HCT116 (cell line): ENCODE measurements at regions not wholly inside any gene's neighbourhood (a gene's known extent, or its start where the extent isn't known, plus 50 kb on each side); places are given as distances from the start of the nearest gene placed in this dataset.

Experiments used
- ATAC-seq: fragments of 200-7000 bp; cut with Tn5 transposase; 2 replicates; pipeline ENCODE4 v1.9.1; 2020; ENCODE audit warnings: mild to moderate bottlenecking, moderate library complexity
- BruUV-seq: library from RNA; stranded (reverse); fragments of 400-500 nt; replicated peaks from 2 replicates; lab custom pipeline; 2021; lab: Mats Ljungman, UMichigan
- CTCF ChIA-PET: fragments of 300-600 bp; sonication (Branson Sonifier 250); formaldehyde crosslinking; loops from one replicate; lab custom pipeline; 2021; ENCODE audit warnings: antibody characterized with exemption; lab: Charles Lee
- POLR2A ChIA-PET: fragments of 300-600, 350-600 bp; sonication (Branson Sonifier 250); formaldehyde crosslinking; loops from one replicate; lab custom pipeline; 2021; ENCODE audit warnings: antibody characterized with exemption; lab: Charles Lee
- RAD21 ChIA-PET, 2 experiments: fragments of 300-600 bp; sonication (Branson Sonifier 250); formaldehyde crosslinking; loops; one replicate each; lab custom pipeline; 2023; ENCODE audit warnings: low total read pairs in 2 of 2; ENCODE audit not compliant: uncharacterized antibody in 2 of 2, unreplicated experiment in 2 of 2, low non-redundant PET in 1 of 2; lab: Charles Lee
- DNase-seq: peaks from one replicate; pipeline ENCODE4 v3.0.0-alpha.2; 2010; ENCODE audit warnings: low read depth, low spot score
- H2AFZ ChIP-seq: fragments of 200-600 bp; shearing (Covaris generic), sonication (generic); 2 replicates; pipeline ENCODE4 v1.6.1; 2017; ENCODE audit warnings: low read depth, mixed run types, mixed read lengths, antibody characterized with exemption, low read length; ENCODE audit not compliant: poor library complexity, severe bottlenecking
- H3K27ac ChIP-seq: 2 replicates; pipeline ENCODE4 v1.5.1; 2012; ENCODE audit warnings: low read depth, low read length
- H3K27me3 ChIP-seq: fragments of 200-600 bp; sonication (generic); 2 replicates; pipeline ENCODE4 v1.6.1; 2016; ENCODE audit warnings: mixed run types, low read length, mixed read lengths; ENCODE audit not compliant: insufficient read depth
- H3K36me3 ChIP-seq, 2 experiments: fragments of 200-500 bp in 1 of 2; fragments of 200-600 bp in 1 of 2; sonication (Bioruptor generic) in 1 of 2; sonication (generic) in 1 of 2; 2 replicates each; pipeline versions ENCODE4 v1.5.1 to v1.6.1; 2014 to 2016; ENCODE audit warnings: low read length in 2 of 2, inconsistent platforms in 1 of 2, mixed read lengths in 1 of 2, mixed run types in 1 of 2; ENCODE audit not compliant: insufficient read depth in 2 of 2, control insufficient read depth in 1 of 2
- H3K4me1 ChIP-seq, 2 experiments: fragments of 200-600 bp in 1 of 2; sonication (generic) in 1 of 2; 2 replicates each; pipeline versions ENCODE4 v1.5.1 to v1.6.1; 2012 to 2017; ENCODE audit warnings: low read length in 2 of 2, inconsistent platforms in 1 of 2, mild to moderate bottlenecking in 1 of 2, mixed read lengths in 1 of 2, mixed run types in 1 of 2, moderate library complexity in 1 of 2; ENCODE audit not compliant: insufficient read depth in 2 of 2, control insufficient read depth in 1 of 2
- H3K4me2 ChIP-seq: fragments of 200-600 bp; sonication (generic); 2 replicates; pipeline ENCODE4 v1.6.1; 2017; ENCODE audit warnings: mixed run types, low read length, mixed read lengths
- H3K4me3 ChIP-seq, 2 experiments: fragments of 200-600 bp in 1 of 2; sonication (generic) in 1 of 2; replicated peaks in 1 of 2; 2 replicates each; pipeline ENCODE4 v1.5.1; 2011 to 2016; ENCODE audit warnings: low read length in 2 of 2, control low read depth in 1 of 2, low read depth in 1 of 2, mild to moderate bottlenecking in 1 of 2, mixed read lengths in 1 of 2, mixed run types in 1 of 2
- H3K79me2 ChIP-seq: fragments of 200-600 bp; sonication (generic); 2 replicates; pipeline ENCODE4 v1.6.1; 2017; ENCODE audit warnings: mild to moderate bottlenecking, mixed run types, low read length, moderate library complexity, mixed read lengths; ENCODE audit not compliant: insufficient read depth
- H3K9ac ChIP-seq: fragments of 200-600 bp; sonication (generic); 2 replicates; pipeline ENCODE4 v1.6.1; 2016; ENCODE audit warnings: low read length, mixed read lengths
- H3K9me2 ChIP-seq: fragments of 200-600 bp; sonication (generic), shearing (Covaris generic); 2 replicates; pipeline ENCODE4 v1.6.1; 2017; ENCODE audit warnings: mixed run types, mild to moderate bottlenecking, moderate library complexity; ENCODE audit not compliant: insufficient read depth
- H3K9me3 ChIP-seq, 2 experiments: fragments of 200-500 bp in 1 of 2; fragments of 200-600 bp in 1 of 2; sonication (Bioruptor generic) in 1 of 2; sonication (generic) in 1 of 2; 2 replicates each; pipeline ENCODE4 v1.6.1; 2014 to 2017; ENCODE audit warnings: low read length in 2 of 2, mixed read lengths in 2 of 2, inconsistent platforms in 1 of 2, low read depth in 1 of 2, mild to moderate bottlenecking in 1 of 2, mixed run types in 1 of 2, moderate library complexity in 1 of 2; ENCODE audit not compliant: control insufficient read depth in 1 of 2, insufficient read depth in 1 of 2
- H4K20me1 ChIP-seq: fragments of 200-600 bp; sonication (generic), shearing (Covaris generic); 2 replicates; pipeline ENCODE4 v1.6.1; 2017; ENCODE audit warnings: mixed run types, mild to moderate bottlenecking, moderate library complexity; ENCODE audit not compliant: insufficient read depth
- CEBPB ChIP-seq: IDR thresholded peaks from 2 replicates; pipeline ENCODE4 v1.6.1; 2012; ENCODE audit warnings: low read depth
- CTCF ChIP-seq, 3 experiments: fragments of 200-600 bp in 1 of 3; sonication (generic) in 1 of 3; IDR thresholded peaks in 2 of 3; conservative IDR thresholded peaks in 1 of 3; 2 replicates each; pipeline ENCODE4 v1.5.1; 2012 to 2017; ENCODE audit warnings: low read depth in 2 of 3, low read length in 2 of 3, antibody characterized with exemption in 1 of 3, borderline replicate concordance in 1 of 3, control low read depth in 1 of 3, mild to moderate bottlenecking in 1 of 3, mixed read lengths in 1 of 3, mixed run types in 1 of 3, moderate library complexity in 1 of 3; ENCODE audit not compliant: insufficient read depth in 1 of 3
- EGR1 ChIP-seq: IDR thresholded peaks from 2 replicates; pipeline ENCODE4 v1.6.1; 2012; ENCODE audit warnings: low read depth
- FOSL1 ChIP-seq: IDR thresholded peaks from 2 replicates; pipeline ENCODE4 v1.6.1; 2012; ENCODE audit warnings: low read depth
- JUND ChIP-seq: IDR thresholded peaks from 2 replicates; pipeline ENCODE4 v1.6.1; 2012
- MAX ChIP-seq: IDR thresholded peaks from 2 replicates; pipeline ENCODE4 v1.6.1; 2012
- POLR2A ChIP-seq: IDR thresholded peaks from 2 replicates; pipeline ENCODE4 v1.7.0; 2011; ENCODE audit warnings: borderline replicate concordance; ENCODE audit not compliant: insufficient read depth, insufficient read length; ENCODE audit errors: extremely low read depth
- POLR2AphosphoS5 ChIP-seq: IDR thresholded peaks from 2 replicates; pipeline ENCODE4 v1.6.1; 2011; ENCODE audit warnings: mild to moderate bottlenecking, low read depth, low read length, moderate library complexity
- REST ChIP-seq: IDR thresholded peaks from 2 replicates; pipeline ENCODE4 v1.6.1; 2012; ENCODE audit warnings: low read depth
- SIN3A ChIP-seq: IDR thresholded peaks from 2 replicates; pipeline ENCODE4 v1.6.1; 2012; ENCODE audit warnings: low read depth
- SP1 ChIP-seq: IDR thresholded peaks from 2 replicates; pipeline ENCODE4 v1.6.1; 2012; ENCODE audit warnings: low read depth
- SRF ChIP-seq: IDR thresholded peaks from 2 replicates; pipeline ENCODE4 v1.6.1; 2012; ENCODE audit warnings: low read depth
- TCF7L2 ChIP-seq: IDR thresholded peaks from 2 replicates; pipeline ENCODE4 v1.7.0; 2011; ENCODE audit warnings: borderline replicate concordance, inconsistent platforms; ENCODE audit not compliant: insufficient read depth, insufficient read length; ENCODE audit errors: extremely low read depth
- ZNF274 ChIP-seq: fragments of 200-500 bp; sonication (Bioruptor generic); IDR thresholded peaks from 2 replicates; pipeline ENCODE4 v1.6.1; 2014; ENCODE audit warnings: mild to moderate bottlenecking, low read depth, low read length, inconsistent platforms
- intact Hi-C: fragments of 100-400 bp; cut with micrococcal nuclease; formaldehyde crosslinking; loops from 2 replicates; pipeline ENCODE4 v1.10.0; 2022

- Histone ChIP-seq H3K4me2 (no peak overlapping the region), H3K9me2 (no peaks in the 10 kb centered on the region), H3K4me1 (no peaks in the 10 kb centered on the region), H3K79me2 (no peaks in the 10 kb centered on the region), H3K9me3 (no peaks in the 10 kb centered on the region), H3K27me3 (no peaks in the 10 kb centered on the region), H3K4me3 (no peak overlapping the region), H4K20me1 (no peaks in the 10 kb centered on the region), H2AFZ (no peak overlapping the region), H3K36me3 (no peaks in the 10 kb centered on the region), H3K27ac (no peak overlapping the region), H3K9ac (no peak overlapping the region)
- CTCF ChIA-PET, result no interaction called here
- RAD21 ChIA-PET, result no interaction called here
- intact Hi-C loops, result no loop called here
- DNase-seq (no peak), ATAC-seq (no peak)
- TF ChIP-seq CTCF (IDR thresholded peaks at IDR 0.05 in 2 of 3, conservative IDR thresholded peaks at IDR 0.05 in 1 of 3; ENCODE audit: borderline replicate concordance in 1 of 3, insufficient read depth in 1 of 3, low read depth in 2 of 3, low read length in 2 of 3), result no peak
- POLR2A ChIA-PET, result no interaction called here
- no TSS peak for BruUV-seq
Measured at GRCh38 chr7:81268551-81268950, 349.7 kb upstream of the SEMA3C start.

- Histone ChIP-seq H3K4me3 (no peak overlapping the region), H2AFZ (no peak overlapping the region), H3K27me3 (no peaks in the 10 kb centered on the region), H3K36me3 (no peaks in the 10 kb centered on the region), H3K4me2 (no peak overlapping the region), H3K4me1 (no peaks in the 10 kb centered on the region), H3K79me2 (no peaks in the 10 kb centered on the region), H3K27ac (no peak overlapping the region), H3K9ac (no peak overlapping the region), H3K9me2 (no peaks in the 10 kb centered on the region), H4K20me1 (no peaks in the 10 kb centered on the region), H3K9me3 (no peaks in the 10 kb centered on the region)
- no peak for DNase-seq
- ChIA-PET RAD21 (no interaction called here), POLR2A (no interaction called here), CTCF (no interaction called here)
- ATAC-seq, result no peak
- TF ChIP-seq ZNF274 (no peak), CEBPB (no peak), SRF (no peak), SP1 (no peak), POLR2A (no peak), POLR2AphosphoS5 (no peak), SIN3A (no peak), FOSL1 (no peak), CTCF (IDR thresholded peaks at IDR 0.05 in 2 of 3, conservative IDR thresholded peaks at IDR 0.05 in 1 of 3; ENCODE audit: borderline replicate concordance in 1 of 3, insufficient read depth in 1 of 3, low read depth in 2 of 3, low read length in 2 of 3) (no peak), REST (no peak), TCF7L2 (no peak), EGR1 (no peak), MAX (no peak), JUND (no peak)
- BruUV-seq, result no TSS peak
- intact Hi-C loops, result no loop called here
Measured at GRCh38 chr7:81267508-81267907, 348.7 kb upstream of the SEMA3C start.
